ENCODE measurements at regions not wholly inside any gene's neighbourhood (a gene's known extent, or its start where the extent isn't known, plus 50 kb on each side); places are given as distances from the start of the nearest gene placed in this dataset.

DNA sequence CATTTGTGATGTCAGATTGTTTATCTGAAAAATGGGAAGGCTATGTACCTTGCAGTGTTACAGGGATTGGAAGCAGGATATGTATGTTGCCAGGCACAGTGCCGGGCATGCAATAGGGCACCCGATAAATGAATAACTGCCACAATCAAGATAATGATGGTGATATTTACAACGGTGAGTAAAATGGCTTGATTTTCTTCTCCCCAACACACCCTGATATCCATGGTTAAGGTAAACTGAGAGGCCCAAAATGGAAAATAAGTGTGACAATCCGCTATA lies 108.3 kb downstream of the CYP26A1 start:
- DNase-seq (ENCODE audit: low read depth, low spot score), result no peak
- Histone ChIP-seq H3K27me3 (ENCODE audit: control insufficient read depth, insufficient read depth, low read length) (peaks cover 10% of the 10 kb centered on the region), H3K27ac (ENCODE audit: low read depth, low read length) (no peak overlapping the region), H3K9me3 (ENCODE audit: control insufficient read depth, insufficient read depth, low read length) (no peaks in the 10 kb centered on the region; the same call in 1 of the 2 replicates), H3K4me3 (ENCODE audit: low read depth, low read length) (no peak overlapping the region)
- CTCF ChIA-PET, result no interaction called here
- POLR2A ChIA-PET, result no interaction called here
- TF ChIP-seq, protein P1, sequence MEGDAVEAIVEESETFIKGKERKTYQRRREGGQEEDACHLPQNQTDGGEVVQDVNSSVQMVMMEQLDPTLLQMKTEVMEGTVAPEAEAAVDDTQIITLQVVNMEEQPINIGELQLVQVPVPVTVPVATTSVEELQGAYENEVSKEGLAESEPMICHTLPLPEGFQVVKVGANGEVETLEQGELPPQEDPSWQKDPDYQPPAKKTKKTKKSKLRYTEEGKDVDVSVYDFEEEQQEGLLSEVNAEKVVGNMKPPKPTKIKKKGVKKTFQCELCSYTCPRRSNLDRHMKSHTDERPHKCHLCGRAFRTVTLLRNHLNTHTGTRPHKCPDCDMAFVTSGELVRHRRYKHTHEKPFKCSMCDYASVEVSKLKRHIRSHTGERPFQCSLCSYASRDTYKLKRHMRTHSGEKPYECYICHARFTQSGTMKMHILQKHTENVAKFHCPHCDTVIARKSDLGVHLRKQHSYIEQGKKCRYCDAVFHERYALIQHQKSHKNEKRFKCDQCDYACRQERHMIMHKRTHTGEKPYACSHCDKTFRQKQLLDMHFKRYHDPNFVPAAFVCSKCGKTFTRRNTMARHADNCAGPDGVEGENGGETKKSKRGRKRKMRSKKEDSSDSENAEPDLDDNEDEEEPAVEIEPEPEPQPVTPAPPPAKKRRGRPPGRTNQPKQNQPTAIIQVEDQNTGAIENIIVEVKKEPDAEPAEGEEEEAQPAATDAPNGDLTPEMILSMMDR (IDR thresholded peaks at IDR 0.05; ENCODE audit: low read depth, low read length), result no peak

DNA sequence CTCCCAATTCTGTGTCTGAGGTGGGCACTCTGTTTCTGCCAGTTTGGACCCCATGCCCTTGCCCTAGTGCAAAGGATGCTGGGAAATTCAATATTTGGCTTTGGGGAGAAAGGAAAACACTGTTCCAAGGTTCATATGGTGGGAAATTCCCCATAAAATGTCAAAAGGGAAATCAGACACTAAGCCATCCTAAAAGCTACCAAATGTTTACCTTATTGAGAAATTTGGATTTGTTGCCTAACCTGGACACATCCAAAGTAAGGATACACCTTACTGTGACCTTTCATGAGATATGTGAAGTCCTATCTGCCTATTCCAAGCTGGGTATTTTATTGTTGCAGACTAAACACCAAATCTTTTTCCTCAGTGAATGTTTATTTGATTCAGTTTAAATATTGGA lies 109.1 kb downstream of the CYP26A1 start:
- H3K4me3 ChIP-seq (ENCODE audit: low read depth, low read length), result no peak overlapping the region
- no peak overlapping the region for H3K27ac ChIP-seq (ENCODE audit: low read depth, low read length)
- DNase-seq (ENCODE audit: low read depth, low spot score), result no peak
- CTCF ChIA-PET, result interaction anchor here (0.6 kb wide), 1 partner anchor 75 kb away, joined by 4 read pairs; no protein-coding TSS in a partner anchor
- H3K27me3 ChIP-seq (ENCODE audit: control insufficient read depth, insufficient read depth, low read length), result peaks cover 15% of the 10 kb centered on the region
- TF ChIP-seq, protein P1 (IDR thresholded peaks at IDR 0.05; ENCODE audit: low read depth, low read length), result no peak
- no peaks in the 10 kb centered on the region; the same call in 1 of the 2 replicates for H3K9me3 ChIP-seq (ENCODE audit: control insufficient read depth, insufficient read depth, low read length)
- POLR2A ChIA-PET, result no interaction called here

DNA sequence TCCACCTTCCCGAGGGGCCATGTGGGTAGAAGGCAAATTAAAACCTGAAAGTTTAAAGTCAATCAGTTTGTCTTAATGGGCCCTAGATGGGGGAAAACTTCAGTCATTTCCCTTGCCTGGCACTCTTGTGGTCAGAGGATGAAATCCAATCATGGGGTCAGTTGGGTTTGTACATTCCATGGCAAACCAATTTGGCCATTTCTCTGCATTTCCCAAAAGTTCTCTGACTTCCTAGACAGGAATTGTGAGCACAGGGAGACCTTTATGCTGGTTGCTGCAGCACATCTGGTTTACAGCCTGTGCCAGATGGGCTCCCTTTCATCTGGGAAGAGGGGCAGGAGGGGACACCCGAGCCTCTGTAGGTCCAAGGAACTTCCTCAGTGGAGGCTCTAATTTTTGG lies 113.0 kb downstream of the CYP26A1 start:
- no peak for DNase-seq (ENCODE audit: low read depth, low spot score)
- ChIA-PET POLR2A (no interaction called here), CTCF (no interaction called here)
- no peak overlapping the region for H3K4me3 ChIP-seq (ENCODE audit: low read depth, low read length)
- H3K9me3 ChIP-seq (ENCODE audit: control insufficient read depth, insufficient read depth, low read length), result no peaks in the 10 kb centered on the region
- TF ChIP-seq, protein P1 (IDR thresholded peaks at IDR 0.05; ENCODE audit: low read depth, low read length), result no peak
- H3K27me3 ChIP-seq (ENCODE audit: control insufficient read depth, insufficient read depth, low read length), result peaks cover 9% of the 10 kb centered on the region
- no peak overlapping the region for H3K27ac ChIP-seq (ENCODE audit: low read depth, low read length)

DNA sequence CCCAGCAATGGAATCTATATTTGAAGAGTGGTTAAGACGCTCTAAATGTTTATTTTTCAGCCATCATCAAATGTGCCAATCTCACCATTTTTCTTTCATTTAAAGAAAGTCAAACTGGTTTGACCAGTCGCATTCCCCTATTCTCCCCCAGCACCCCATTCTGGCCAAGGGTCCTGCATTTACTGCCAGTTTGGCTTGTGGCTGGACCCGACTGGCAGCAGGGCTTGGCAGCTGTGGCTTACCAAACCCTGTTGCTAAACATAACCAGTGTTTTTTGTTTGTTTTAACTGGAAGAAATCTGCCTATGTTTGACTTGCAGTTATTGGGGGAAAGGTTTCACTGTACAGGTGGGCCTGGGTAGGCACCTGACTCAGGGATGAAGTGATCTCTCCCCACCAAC lies 116.3 kb downstream of the CYP26A1 start:
- ChIA-PET POLR2A (no interaction called here), CTCF (interaction anchor here (1.0 kb wide), 1 partner anchor 110 kb away, joined by 4 read pairs; no protein-coding TSS in a partner anchor)
- Histone ChIP-seq H3K27ac (ENCODE audit: low read depth, low read length) (no peak overlapping the region), H3K27me3 (ENCODE audit: control insufficient read depth, insufficient read depth, low read length) (peaks cover 9% of the 10 kb centered on the region), H3K4me3 (ENCODE audit: low read depth, low read length) (no peak overlapping the region), H3K9me3 (ENCODE audit: control insufficient read depth, insufficient read depth, low read length) (no peaks in the 10 kb centered on the region)
- TF ChIP-seq, protein P1 (IDR thresholded peaks at IDR 0.05; ENCODE audit: low read depth, low read length), result no peak
- no peak for DNase-seq (ENCODE audit: low read depth, low spot score)

DNA sequence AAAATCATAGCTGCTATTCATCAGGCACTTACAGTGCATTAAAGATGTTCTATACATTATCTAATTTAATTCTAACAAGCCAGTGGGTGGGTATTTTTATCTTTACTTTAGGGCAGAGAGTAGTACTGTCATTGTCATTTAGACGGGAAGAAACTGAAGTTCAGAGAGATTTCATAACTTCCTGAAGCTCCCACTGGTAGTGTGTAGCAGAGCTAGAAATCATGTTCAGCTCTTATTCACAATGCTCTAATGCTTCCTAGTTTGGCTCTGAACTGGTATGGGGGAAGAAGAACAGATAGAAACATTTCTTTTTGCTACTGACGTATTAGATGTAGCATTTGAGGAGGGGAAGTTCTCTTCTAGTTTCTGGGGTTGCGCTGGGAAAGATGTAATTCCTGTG lies 116.7 kb downstream of the CYP26A1 start:
- ChIA-PET CTCF (interaction anchor here (1.0 kb wide), 1 partner anchor 110 kb away, joined by 4 read pairs; no protein-coding TSS in a partner anchor), POLR2A (no interaction called here)
- Histone ChIP-seq H3K4me3 (ENCODE audit: low read depth, low read length) (no peak overlapping the region), H3K27me3 (ENCODE audit: control insufficient read depth, insufficient read depth, low read length) (peaks cover 6% of the 10 kb centered on the region), H3K27ac (ENCODE audit: low read depth, low read length) (no peak overlapping the region), H3K9me3 (ENCODE audit: control insufficient read depth, insufficient read depth, low read length) (no peaks in the 10 kb centered on the region)
- no peak for DNase-seq (ENCODE audit: low read depth, low spot score)
- TF ChIP-seq, protein P1 (IDR thresholded peaks at IDR 0.05; ENCODE audit: low read depth, low read length), result no peak

Measured in AG04450 (cell line).